ENCODE measurements at regions not wholly inside any gene's neighbourhood (a gene's known extent, or its start where the extent isn't known, plus 50 kb on each side); places are given as distances from the start of the nearest gene placed in this dataset.

DNA sequence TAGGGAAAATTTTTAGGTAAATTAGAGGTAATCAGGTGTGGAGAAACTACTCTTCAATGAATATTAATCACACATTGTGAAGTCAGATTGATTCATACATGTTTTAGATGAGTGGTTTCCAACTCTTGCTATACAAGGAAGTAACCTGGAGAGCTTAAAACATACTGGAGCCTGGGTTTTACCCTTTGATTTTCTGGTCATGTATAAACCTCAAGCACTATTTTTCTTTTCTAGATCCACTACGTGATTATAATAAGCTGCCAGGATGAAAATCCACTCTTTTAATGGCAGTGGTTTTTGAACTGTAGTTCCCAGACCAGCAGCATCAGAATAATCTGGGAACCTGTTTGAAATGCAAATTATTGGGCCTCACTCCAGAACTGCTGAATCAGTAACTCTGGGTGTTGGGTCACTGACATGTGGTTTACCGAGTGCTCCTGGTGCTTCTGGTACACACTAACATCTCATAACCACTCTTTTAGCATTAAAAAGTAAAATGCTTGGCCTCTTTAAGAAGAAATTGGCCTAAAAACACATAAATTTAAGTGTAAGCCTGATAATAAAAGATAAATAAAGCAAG is 63.4 kb downstream of the DCAF12L1 start:
- ChIA-PET CTCF (ENCODE audit: low intra/inter-chr PET ratio, low total read pairs) (no interaction called here), POLR2A (no interaction called here)
- Histone ChIP-seq H3K27me3 (ENCODE audit: control insufficient read depth in 1 of 2, insufficient read depth in 2 of 2, low read length in 2 of 2) (no peaks in the 10 kb centered on the region), H3K27ac (ENCODE audit: extremely low read length, insufficient read depth, low read length) (no peak overlapping the region), H4K20me1 (ENCODE audit: insufficient read depth, low read length) (no peaks in the 10 kb centered on the region), H3K36me3 (replicated peaks in 1 of 2; ENCODE audit: control insufficient read depth in 1 of 2, insufficient read depth in 2 of 2, low read length in 2 of 2) (no peaks in the 10 kb centered on the region), H3K9ac (ENCODE audit: insufficient read depth, low read depth, low read length) (no peak overlapping the region), H3K4me1 (ENCODE audit: insufficient read depth, low read length) (no peaks in the 10 kb centered on the region), H2AFZ (ENCODE audit: low read length) (no peak overlapping the region), H3K4me3 (replicated peaks in 1 of 3; ENCODE audit: insufficient read depth in 1 of 3, low read depth in 2 of 3, low read length in 3 of 3) (no peak overlapping the region), H3K9me3 (ENCODE audit: low read length) (peaks cover 17% of the 10 kb centered on the region; the same call in 1 of the 2 replicates), H3K4me2 (ENCODE audit: low read depth, low read length) (no peak overlapping the region), H3K79me2 (ENCODE audit: insufficient read depth, low read length) (no peaks in the 10 kb centered on the region)
- ATAC-seq, result no peak
- intact Hi-C loops (cut with micrococcal nuclease; ENCODE audit: unreplicated experiment) (no loop called here), in situ Hi-C loops (cut with HindIII; ENCODE audit: extremely low pct_ligation_motif_present, low pct_unique_long_range_greater_than_20kb) (no loop called here)
- TF ChIP-seq, protein P1, sequence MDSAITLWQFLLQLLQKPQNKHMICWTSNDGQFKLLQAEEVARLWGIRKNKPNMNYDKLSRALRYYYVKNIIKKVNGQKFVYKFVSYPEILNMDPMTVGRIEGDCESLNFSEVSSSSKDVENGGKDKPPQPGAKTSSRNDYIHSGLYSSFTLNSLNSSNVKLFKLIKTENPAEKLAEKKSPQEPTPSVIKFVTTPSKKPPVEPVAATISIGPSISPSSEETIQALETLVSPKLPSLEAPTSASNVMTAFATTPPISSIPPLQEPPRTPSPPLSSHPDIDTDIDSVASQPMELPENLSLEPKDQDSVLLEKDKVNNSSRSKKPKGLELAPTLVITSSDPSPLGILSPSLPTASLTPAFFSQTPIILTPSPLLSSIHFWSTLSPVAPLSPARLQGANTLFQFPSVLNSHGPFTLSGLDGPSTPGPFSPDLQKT (CRISPR knock-in tag; IDR thresholded peaks at IDR 0.05; ENCODE audit: borderline replicate concordance), result no peak
- no peak for TF ChIP-seq NFE2 (CRISPR knock-in tag; IDR thresholded peaks at IDR 0.05)
- TF ChIP-seq EHMT2 (IDR thresholded peaks at IDR 0.05; ENCODE audit: borderline replicate concordance, low read depth, low read length), result no peak
- TF ChIP-seq NR2F6 (IDR thresholded peaks at IDR 0.05), result no peak
- TF ChIP-seq NR2F6 (CRISPR knock-in tag; IDR thresholded peaks at IDR 0.05), result no peak
- TF ChIP-seq ZBTB21 (CRISPR knock-in tag; IDR thresholded peaks at IDR 0.05), result no peak
- TF ChIP-seq JDP2 (CRISPR knock-in tag; IDR thresholded peaks at IDR 0.05; ENCODE audit: borderline replicate concordance), result no peak
- TF ChIP-seq KMT2B (CRISPR knock-in tag; IDR thresholded peaks at IDR 0.05), result no peak
- TF ChIP-seq, protein P2, sequence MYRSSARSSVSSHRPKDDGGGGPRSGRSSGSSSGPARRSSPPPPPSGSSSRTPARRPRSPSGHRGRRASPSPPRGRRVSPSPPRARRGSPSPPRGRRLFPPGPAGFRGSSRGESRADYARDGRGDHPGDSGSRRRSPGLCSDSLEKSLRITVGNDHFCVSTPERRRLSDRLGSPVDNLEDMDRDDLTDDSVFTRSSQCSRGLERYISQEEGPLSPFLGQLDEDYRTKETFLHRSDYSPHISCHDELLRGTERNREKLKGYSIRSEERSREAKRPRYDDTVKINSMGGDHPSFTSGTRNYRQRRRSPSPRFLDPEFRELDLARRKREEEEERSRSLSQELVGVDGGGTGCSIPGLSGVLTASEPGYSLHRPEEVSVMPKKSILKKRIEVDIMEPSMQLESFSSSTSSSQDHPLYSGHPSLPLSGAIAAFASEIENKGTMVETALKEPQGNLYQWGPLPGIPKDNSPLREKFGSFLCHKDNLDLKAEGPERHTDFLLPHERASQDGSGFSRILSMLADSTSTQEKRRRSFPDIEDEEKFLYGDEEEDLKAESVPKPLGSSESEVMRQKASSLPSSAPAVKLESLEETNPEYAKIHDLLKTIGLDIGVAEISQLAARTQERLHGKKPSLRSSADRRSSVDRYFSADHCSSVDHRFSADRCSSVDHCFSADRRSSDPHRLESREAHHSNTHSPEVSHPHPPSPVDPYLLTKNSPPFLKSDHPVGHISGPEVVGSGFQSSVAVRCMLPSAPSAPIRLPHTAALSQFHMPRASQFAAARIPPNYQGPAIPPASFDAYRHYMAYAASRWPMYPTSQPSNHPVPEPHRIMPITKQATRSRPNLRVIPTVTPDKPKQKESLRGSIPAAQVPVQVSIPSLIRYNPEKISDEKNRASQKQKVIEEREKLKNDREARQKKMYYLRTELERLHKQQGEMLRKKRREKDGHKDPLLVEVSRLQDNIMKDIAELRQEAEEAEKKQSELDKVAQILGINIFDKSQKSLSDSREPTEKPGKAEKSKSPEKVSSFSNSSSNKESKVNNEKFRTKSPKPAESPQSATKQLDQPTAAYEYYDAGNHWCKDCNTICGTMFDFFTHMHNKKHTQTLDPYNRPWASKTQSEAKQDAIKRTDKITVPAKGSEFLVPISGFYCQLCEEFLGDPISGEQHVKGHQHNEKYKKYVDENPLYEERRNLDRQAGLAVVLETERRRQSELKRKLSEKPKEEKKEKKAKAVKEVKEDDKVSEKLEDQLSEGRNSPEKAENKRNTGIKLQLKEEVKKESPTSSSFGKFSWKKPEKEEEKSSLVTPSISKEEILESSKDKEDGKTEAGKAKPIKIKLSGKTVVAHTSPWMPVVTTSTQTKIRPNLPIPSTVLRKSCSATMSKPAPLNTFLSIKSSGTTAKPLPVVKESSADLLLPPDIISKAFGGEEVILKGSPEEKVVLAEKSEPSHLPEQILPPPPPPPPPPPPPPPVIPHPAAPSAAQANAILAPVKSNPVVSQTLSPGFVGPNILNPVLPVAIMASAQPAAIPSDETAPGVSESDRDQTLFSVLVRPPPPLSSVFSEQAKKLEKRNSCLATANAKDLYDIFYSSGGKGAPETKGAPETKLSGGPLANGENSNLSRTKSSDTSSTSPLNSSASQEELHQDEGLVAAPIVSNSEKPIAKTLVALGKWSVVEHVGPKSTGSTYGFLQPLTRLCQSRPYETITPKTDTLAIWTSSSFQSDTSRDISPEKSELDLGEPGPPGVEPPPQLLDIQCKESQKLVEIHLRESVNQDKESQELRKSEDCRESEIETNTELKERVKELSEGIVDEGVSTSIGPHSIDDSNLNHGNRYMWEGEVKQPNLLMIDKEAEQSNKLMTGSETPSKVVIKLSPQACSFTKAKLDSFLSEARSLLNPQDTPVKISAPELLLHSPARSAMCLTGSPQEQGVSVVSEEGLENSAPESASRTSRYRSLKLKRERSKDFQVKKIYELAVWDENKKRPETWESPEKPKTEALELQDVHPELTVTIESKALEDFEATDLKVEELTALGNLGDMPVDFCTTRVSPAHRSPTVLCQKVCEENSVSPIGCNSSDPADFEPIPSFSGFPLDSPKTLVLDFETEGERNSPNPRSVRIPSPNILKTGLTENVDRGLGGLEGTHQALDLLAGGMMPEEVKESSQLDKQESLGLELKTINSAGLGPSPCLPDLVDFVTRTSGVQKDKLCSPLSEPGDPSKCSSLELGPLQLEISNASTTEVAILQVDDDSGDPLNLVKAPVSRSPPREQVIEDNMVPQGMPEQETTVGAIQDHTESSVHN (CRISPR knock-in tag; IDR thresholded peaks at IDR 0.05), result no peak
- no peak for TF ChIP-seq RELA (CRISPR knock-in tag; IDR thresholded peaks at IDR 0.05)
- no peak for TF ChIP-seq DPF2 (CRISPR knock-in tag; IDR thresholded peaks at IDR 0.05; ENCODE audit: borderline replicate concordance, low read depth)
- no peak for TF ChIP-seq ESRRA (CRISPR knock-in tag; IDR thresholded peaks at IDR 0.05; ENCODE audit: low read depth)
- TF ChIP-seq DNMT1 (CRISPR knock-in tag; IDR thresholded peaks at IDR 0.05), result no peak
- TF ChIP-seq TSC22D2 (CRISPR knock-in tag; IDR thresholded peaks at IDR 0.05; ENCODE audit: borderline replicate concordance), result no peak
- no peak for TF ChIP-seq AKAP8 (CRISPR knock-in tag; IDR thresholded peaks at IDR 0.05)
- TF ChIP-seq ZNF776 (CRISPR knock-in tag; IDR thresholded peaks at IDR 0.05), result no peak
- TF ChIP-seq HNRNPUL1 (IDR thresholded peaks at IDR 0.05; ENCODE audit: low read depth, low read length), result no peak
- no peak for TF ChIP-seq ZFYVE20 (CRISPR knock-in tag; IDR thresholded peaks at IDR 0.05; ENCODE audit: borderline replicate concordance, low read depth)
- no peak for TF ChIP-seq KAT2B (IDR thresholded peaks at IDR 0.05; ENCODE audit: borderline replicate concordance, low read depth, low read length)
- DNase-seq (ENCODE audit: low spot score), result no peak
- no TSS peak for BruUV-seq (replicated peaks)
- no peak for FAIRE-seq
- 0% methylated on average over 2 of the region's 2 CpGs for WGBS (ENCODE audit: low lambda C conversion rate)

Measured in HepG2 (cell line).